H9 (cell line): ENCODE measurements at regions not wholly inside any gene's neighbourhood (a gene's known extent, or its start where the extent isn't known, plus 50 kb on each side); places are given as distances from the start of the nearest gene placed in this dataset.

Source experiments
- DNase-seq: peaks from one replicate; pipeline ENCODE4 v3.0.0-alpha.2; 2017
- H2AFZ ChIP-seq: one replicate; pipeline ENCODE4 v1.6.1; 2013; ENCODE audit warnings: mild to moderate bottlenecking, low read length, control low read depth, moderate library complexity
- H2AK5ac ChIP-seq: 2 replicates; pipeline ENCODE4 v1.6.1; 2013; ENCODE audit warnings: low read length, control low read depth, mixed read lengths; ENCODE audit not compliant: insufficient read length
- H2BK120ac ChIP-seq: one replicate; pipeline ENCODE4 v1.6.1; 2013; ENCODE audit warnings: low read depth, mild to moderate bottlenecking, low read length, control low read depth, inconsistent platforms; ENCODE audit not compliant: poor library complexity, severe bottlenecking
- H2BK12ac ChIP-seq: 2 replicates; pipeline ENCODE4 v1.6.1; 2013; ENCODE audit warnings: low read length, control low read depth, mixed read lengths, low read depth; ENCODE audit not compliant: insufficient read length
- H2BK15ac ChIP-seq: 2 replicates; pipeline ENCODE4 v1.6.1; 2013; ENCODE audit warnings: low read depth, low read length, control low read depth
- H2BK20ac ChIP-seq: one replicate; pipeline ENCODE4 v1.6.1; 2013; ENCODE audit warnings: low read depth, mild to moderate bottlenecking, low read length, control low read depth, inconsistent platforms; ENCODE audit not compliant: poor library complexity, severe bottlenecking
- H2BK5ac ChIP-seq: 2 replicates; pipeline ENCODE4 v1.6.1; 2013; ENCODE audit warnings: low read length, control low read depth, mixed read lengths; ENCODE audit not compliant: insufficient read length
- H3K14ac ChIP-seq: 2 replicates; pipeline ENCODE4 v1.6.1; 2013; ENCODE audit warnings: low read length, control low read depth; ENCODE audit not compliant: insufficient read depth
- H3K18ac ChIP-seq: 2 replicates; pipeline ENCODE4 v1.6.1; 2013; ENCODE audit warnings: low read depth, mild to moderate bottlenecking, mixed read lengths, low read length, control low read depth; ENCODE audit not compliant: insufficient read length
- H3K23ac ChIP-seq: 2 replicates; pipeline ENCODE4 v1.6.1; 2013; ENCODE audit warnings: low read length, control low read depth, mixed read lengths, low read depth; ENCODE audit not compliant: insufficient read length
- H3K23me2 ChIP-seq: 2 replicates; pipeline ENCODE4 v1.6.1; 2013; ENCODE audit warnings: low read depth, mild to moderate bottlenecking, mixed read lengths, low read length, control low read depth; ENCODE audit not compliant: insufficient read length, poor library complexity, severe bottlenecking
- H3K27ac ChIP-seq: 2 replicates; pipeline ENCODE4 v1.5.1; 2013; ENCODE audit warnings: low read length, control low read depth, mixed read lengths, low read depth; ENCODE audit not compliant: insufficient read length
- H3K27me3 ChIP-seq: 2 replicates; pipeline ENCODE4 v1.6.1; 2013; ENCODE audit warnings: low read length, control low read depth, inconsistent platforms; ENCODE audit not compliant: insufficient read depth
- H3K4ac ChIP-seq: 2 replicates; pipeline ENCODE4 v1.6.1; 2013; ENCODE audit warnings: low read depth, mild to moderate bottlenecking, control low read depth, inconsistent platforms, low read length, moderate library complexity
- H3K4me1 ChIP-seq: 2 replicates; pipeline ENCODE4 v1.6.1; 2013; ENCODE audit warnings: low read length, control low read depth, inconsistent platforms; ENCODE audit not compliant: insufficient read depth
- H3K4me2 ChIP-seq: 2 replicates; pipeline ENCODE4 v1.6.1; 2013; ENCODE audit warnings: low read length, control low read depth, mixed read lengths; ENCODE audit not compliant: insufficient read length, insufficient read depth
- H3K56ac ChIP-seq: 2 replicates; pipeline ENCODE4 v1.6.1; 2013; ENCODE audit warnings: low read depth, mild to moderate bottlenecking, mixed read lengths, low read length, control low read depth; ENCODE audit not compliant: insufficient read length
- H3K79me1 ChIP-seq: 2 replicates; pipeline ENCODE4 v1.6.1; 2013; ENCODE audit warnings: low read depth, mild to moderate bottlenecking, moderate library complexity, low read length, control low read depth, inconsistent platforms; ENCODE audit not compliant: insufficient read depth, poor library complexity, severe bottlenecking
- H3K79me2 ChIP-seq: 2 replicates; pipeline ENCODE4 v1.6.1; 2013; ENCODE audit warnings: low read length, control low read depth, inconsistent platforms; ENCODE audit not compliant: insufficient read depth
- H3K9ac ChIP-seq: 2 replicates; pipeline ENCODE4 v1.6.1; 2013; ENCODE audit warnings: low read length, control low read depth, mixed read lengths; ENCODE audit not compliant: insufficient read length; ENCODE audit errors: extremely low read depth
- H3K9me3 ChIP-seq: one replicate; pipeline ENCODE4 v1.6.1; 2013; ENCODE audit warnings: low read depth, low read length, inconsistent platforms; ENCODE audit not compliant: control insufficient read depth
- H3T11ph ChIP-seq: one replicate; pipeline ENCODE4 v1.6.1; 2013; ENCODE audit warnings: mild to moderate bottlenecking, low read length, control low read depth, inconsistent platforms
- H4K20me1 ChIP-seq: one replicate; pipeline ENCODE4 v1.6.1; 2013; ENCODE audit not compliant: control insufficient read depth, insufficient read length, insufficient read depth
- H4K5ac ChIP-seq: 2 replicates; pipeline ENCODE4 v1.6.1; 2013; ENCODE audit warnings: low read depth, mild to moderate bottlenecking, mixed read lengths, low read length, control low read depth; ENCODE audit not compliant: insufficient read length
- H4K8ac ChIP-seq: replicated peaks from 2 replicates; pipeline ENCODE4 v1.6.1; 2013; ENCODE audit warnings: low read length, control low read depth, mixed read lengths, low read depth; ENCODE audit not compliant: insufficient read length
- H4K91ac ChIP-seq: 2 replicates; pipeline ENCODE4 v1.6.1; 2013; ENCODE audit warnings: low read depth, mild to moderate bottlenecking, moderate library complexity, mixed read lengths, low read length, control low read depth; ENCODE audit not compliant: insufficient read length
- H3K27ac Mint-ChIP-seq, 3 experiments: 2 replicates in 2 of 3; 3 replicates in 1 of 3; pipeline ENCODE4 v1.8.0; 2020 to 2021; ENCODE audit warnings: mixed read lengths in 3 of 3, mild to moderate bottlenecking in 1 of 3, moderate library complexity in 1 of 3
- H3K27me3 Mint-ChIP-seq: 2 replicates; pipeline ENCODE4 v1.8.0; 2021; ENCODE audit warnings: low read depth, mild to moderate bottlenecking, moderate library complexity, mixed read lengths
- H3K36me3 Mint-ChIP-seq, 3 experiments: 2 replicates in 2 of 3; 3 replicates in 1 of 3; pipeline ENCODE4 v1.8.0; 2020 to 2021; ENCODE audit warnings: low read depth in 3 of 3, mixed read lengths in 3 of 3; ENCODE audit not compliant: insufficient read depth in 1 of 3
- H3K4me1 Mint-ChIP-seq, 2 experiments: 2 replicates each; pipeline ENCODE4 v1.8.0; 2020; ENCODE audit warnings: mixed read lengths in 2 of 2
- H3K4me3 Mint-ChIP-seq, 2 experiments: 2 replicates in 1 of 2; 3 replicates in 1 of 2; pipeline ENCODE4 v1.8.0; 2020 to 2021; ENCODE audit warnings: mild to moderate bottlenecking in 2 of 2, mixed read lengths in 2 of 2, moderate library complexity in 1 of 2
- H3K9me3 Mint-ChIP-seq, 2 experiments: 2 replicates in 1 of 2; 3 replicates in 1 of 2; pipeline ENCODE4 v1.8.0; 2020; ENCODE audit warnings: mild to moderate bottlenecking in 2 of 2, mixed read lengths in 2 of 2, moderate library complexity in 1 of 2
- WGBS: extraction: QIAGEN DNeasy Blood & Tissue Kit; methylation state at CpG from one replicate; pipeline ENCODE4 v1.1.7; 2013; ENCODE audit warnings: missing lambda C conversion rate, low lambda C conversion rate, mixed read lengths; ENCODE audit not compliant: insufficient read length; ENCODE audit errors: extremely low coverage; 5-methylcytosine and 5-hydroxymethylcytosine counted together
- TF ChIP-seq, protein P1 (sequence below): fragments of 200-600 bp; sonication (generic); conservative IDR thresholded peaks from 3 replicates; pipeline ENCODE4 v1.8.0; 2021; ENCODE audit warnings: antibody characterized with exemption, mild to moderate bottlenecking

DNA sequence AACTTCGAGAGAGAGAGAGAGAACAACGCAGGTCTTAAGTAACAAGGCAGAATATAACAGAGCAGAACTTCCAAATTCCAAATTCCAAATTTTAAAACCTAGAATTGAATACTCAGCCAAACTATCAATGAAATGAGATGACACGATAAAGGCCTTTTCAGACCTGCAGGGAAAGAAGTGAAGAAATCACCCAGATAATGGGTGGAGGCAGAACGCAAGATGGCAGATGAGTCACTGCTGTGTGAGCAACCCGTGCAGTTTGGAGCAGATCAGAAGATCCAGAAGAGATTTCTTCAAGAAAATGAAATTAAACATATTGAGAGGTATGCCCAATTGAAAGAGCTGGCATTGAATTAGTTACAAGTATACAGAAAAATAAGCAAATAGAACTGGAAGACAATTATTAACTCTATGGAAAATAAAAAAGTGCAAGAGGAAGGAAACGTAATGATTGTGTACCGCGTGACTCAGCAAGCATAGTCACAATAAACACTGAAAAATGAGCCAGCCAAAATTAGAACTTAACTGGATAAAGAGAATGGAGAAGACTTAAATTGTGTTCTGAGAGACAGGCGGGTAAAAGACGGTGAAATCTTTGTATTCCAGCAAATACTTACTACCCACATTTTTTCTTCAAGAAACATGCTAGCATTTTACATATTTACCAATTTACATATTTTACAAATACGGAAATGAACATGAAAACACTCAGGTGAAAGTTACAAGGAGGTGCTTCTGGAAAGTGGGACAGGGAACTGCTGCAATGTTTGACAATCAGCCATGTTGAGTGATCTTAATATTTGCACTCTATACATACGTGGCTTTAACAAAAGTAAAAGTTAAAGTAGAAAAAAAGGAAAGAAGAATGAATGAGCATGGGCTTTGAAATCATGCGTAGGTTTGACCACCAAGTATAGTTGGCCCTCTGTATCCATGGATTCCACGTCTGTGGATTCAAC, 87.9 kb upstream of the CDYL start:
- H3K9me3 Mint-ChIP-seq: peaks cover 3 to 4% of the 10 kb centered on the region in 2 experiments; a peak in 4 of 5 replicates
- Histone ChIP-seq H3K27me3 (no peaks in the 10 kb centered on the region), H3K27ac (no peak overlapping the region), H3K9me3 (no peaks in the 10 kb centered on the region), H3K18ac (no peak overlapping the region), H2BK5ac (no peak overlapping the region), H3K4me2 (no peak overlapping the region), H2BK15ac (no peak overlapping the region), H2BK120ac (no peak overlapping the region), H4K5ac (no peak overlapping the region), H3K23me2 (no peaks in the 10 kb centered on the region), H3T11ph (no peak overlapping the region), H3K9ac (no peak overlapping the region), H4K8ac (no peak overlapping the region), H3K23ac (no peak overlapping the region), H2AK5ac (no peak overlapping the region), H2AFZ (no peak overlapping the region), H3K56ac (no peak overlapping the region), H2BK20ac (no peak overlapping the region), H3K4ac (no peak overlapping the region), H3K4me1 (no peaks in the 10 kb centered on the region), H3K79me2 (no peaks in the 10 kb centered on the region), H4K91ac (no peak overlapping the region), H4K20me1 (no peaks in the 10 kb centered on the region), H3K14ac (no peak overlapping the region), H3K79me1 (no peaks in the 10 kb centered on the region), H2BK12ac (no peak overlapping the region)
- TF ChIP-seq, protein P1, sequence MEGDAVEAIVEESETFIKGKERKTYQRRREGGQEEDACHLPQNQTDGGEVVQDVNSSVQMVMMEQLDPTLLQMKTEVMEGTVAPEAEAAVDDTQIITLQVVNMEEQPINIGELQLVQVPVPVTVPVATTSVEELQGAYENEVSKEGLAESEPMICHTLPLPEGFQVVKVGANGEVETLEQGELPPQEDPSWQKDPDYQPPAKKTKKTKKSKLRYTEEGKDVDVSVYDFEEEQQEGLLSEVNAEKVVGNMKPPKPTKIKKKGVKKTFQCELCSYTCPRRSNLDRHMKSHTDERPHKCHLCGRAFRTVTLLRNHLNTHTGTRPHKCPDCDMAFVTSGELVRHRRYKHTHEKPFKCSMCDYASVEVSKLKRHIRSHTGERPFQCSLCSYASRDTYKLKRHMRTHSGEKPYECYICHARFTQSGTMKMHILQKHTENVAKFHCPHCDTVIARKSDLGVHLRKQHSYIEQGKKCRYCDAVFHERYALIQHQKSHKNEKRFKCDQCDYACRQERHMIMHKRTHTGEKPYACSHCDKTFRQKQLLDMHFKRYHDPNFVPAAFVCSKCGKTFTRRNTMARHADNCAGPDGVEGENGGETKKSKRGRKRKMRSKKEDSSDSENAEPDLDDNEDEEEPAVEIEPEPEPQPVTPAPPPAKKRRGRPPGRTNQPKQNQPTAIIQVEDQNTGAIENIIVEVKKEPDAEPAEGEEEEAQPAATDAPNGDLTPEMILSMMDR: no peak
- peaks cover 0 to 4% (median 0%) of the 10 kb centered on the region in 3 experiments; a peak in 1 of 7 replicates for H3K36me3 Mint-ChIP-seq
- no CpG with 5 or more reads among the region's 14 CpGs for WGBS
- H3K4me1 Mint-ChIP-seq: peaks cover 0 to 6% of the 10 kb centered on the region in 2 experiments; a peak in 3 of 4 replicates
- peaks cover 8% of the 10 kb centered on the region for H3K27me3 Mint-ChIP-seq
- H3K27ac Mint-ChIP-seq: no peak overlapping the region
- no peak for DNase-seq
- no peak overlapping the region for H3K4me3 Mint-ChIP-seq
